Activated naive CD8-positive, alpha-beta T cell treated with anti-CD3 and anti-CD28 coated beads, Interleukin-2, amount 10 ng/mL, durations not matched to agents 7 days and 5 days (primary cell): ENCODE measurements at regions not wholly inside any gene's neighbourhood (a gene's known extent, or its start where the extent isn't known, plus 50 kb on each side); places are given as distances from the start of the nearest gene placed in this dataset.
"Not testable (repeated sequence)": the region's sequence is repeated elsewhere in the genome, so short reads cannot be mapped to it uniquely, and the experiment has no call there.

Source experiments
- ATAC-seq: fragments of 150-1000 bp; cut with Tn5 transposase; one replicate; pipeline ENCODE4 v1.10.0; 2021; ENCODE audit warnings: low read depth, moderate library complexity
- POLR2A ChIA-PET: fragments of 350-600 bp; sonication (Branson Sonifier 250); formaldehyde crosslinking; loops from one replicate; lab custom pipeline; 2021; ENCODE audit warnings: antibody characterized with exemption; lab: Charles Lee
- DNase-seq: peaks from one replicate; pipeline ENCODE4 v3.0.0; 2021
- H3K27ac Mint-ChIP-seq: one replicate; pipeline ENCODE4 v1.8.0; 2022; ENCODE audit warnings: mild to moderate bottlenecking, mixed read lengths
- H3K27me3 Mint-ChIP-seq: one replicate; pipeline ENCODE4 v1.8.0; 2022; ENCODE audit warnings: mild to moderate bottlenecking, moderate library complexity, mixed read lengths
- H3K36me3 Mint-ChIP-seq: one replicate; pipeline ENCODE4 v1.8.0; 2021; ENCODE audit warnings: mild to moderate bottlenecking, mixed read lengths
- H3K4me1 Mint-ChIP-seq: one replicate; pipeline ENCODE4 v1.8.0; 2021; ENCODE audit warnings: mixed read lengths
- H3K4me3 Mint-ChIP-seq: one replicate; pipeline ENCODE4 v1.8.0; 2022; ENCODE audit warnings: mild to moderate bottlenecking, moderate library complexity, mixed read lengths
- H3K9me3 Mint-ChIP-seq: one replicate; pipeline ENCODE4 v1.8.0; 2021; ENCODE audit warnings: mixed read lengths

GRCh38 chr1:189206617-189207016 is 1271.0 kb downstream of the BRINP3 start:
- peaks cover 5% of the 10 kb centered on the region for H3K9me3 Mint-ChIP-seq
- no peak overlapping the region for H3K4me3 Mint-ChIP-seq
- no peaks in the 10 kb centered on the region for H3K27me3 Mint-ChIP-seq
- H3K4me1 Mint-ChIP-seq = no peaks in the 10 kb centered on the region
- POLR2A ChIA-PET = no interaction called here
- H3K36me3 Mint-ChIP-seq = no peaks in the 10 kb centered on the region
- H3K27ac Mint-ChIP-seq = no peak overlapping the region
- no peak for DNase-seq
- no peak for ATAC-seq

- Mint-ChIP-seq H3K36me3 (no peaks in the 10 kb centered on the region), H3K4me1 (no peaks in the 10 kb centered on the region), H3K27ac (no peak overlapping the region), H3K27me3 (no peaks in the 10 kb centered on the region), H3K4me3 (no peak overlapping the region), H3K9me3 (peaks cover 4% of the 10 kb centered on the region)
- ATAC-seq = no peak
- POLR2A ChIA-PET = no interaction called here
- DNase-seq = no peak
Measured at GRCh38 chr1:189211742-189212141, 1265.9 kb downstream of the BRINP3 start.

DNA sequence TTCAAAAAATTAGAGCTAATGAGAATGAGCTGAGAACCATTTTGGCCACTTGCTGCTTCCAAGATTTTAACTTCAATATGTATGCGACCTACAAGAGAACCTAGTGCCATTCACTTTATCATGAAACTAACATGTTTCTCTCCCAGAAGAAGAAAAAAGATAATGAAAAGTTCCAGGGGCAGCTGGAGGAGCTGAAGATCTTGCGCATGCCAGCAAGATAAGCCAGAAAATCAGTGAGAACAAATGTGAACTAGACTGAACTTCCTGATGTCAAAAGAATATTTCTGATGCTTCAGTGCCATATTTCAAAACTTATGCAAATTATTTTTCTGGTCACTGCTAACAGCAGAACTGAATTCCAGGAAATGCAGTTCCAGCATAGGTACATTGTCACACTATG is 1265.1 kb downstream of the BRINP3 start:
- H3K27ac Mint-ChIP-seq = no peak overlapping the region
- H3K27me3 Mint-ChIP-seq = no peaks in the 10 kb centered on the region
- no peak for DNase-seq
- no peak for ATAC-seq
- H3K4me1 Mint-ChIP-seq = no peaks in the 10 kb centered on the region
- no peaks in the 10 kb centered on the region for H3K36me3 Mint-ChIP-seq
- peaks cover 4% of the 10 kb centered on the region for H3K9me3 Mint-ChIP-seq
- no peak overlapping the region for H3K4me3 Mint-ChIP-seq
- POLR2A ChIA-PET = no interaction called here

- no peaks in the 10 kb centered on the region for H3K4me1 Mint-ChIP-seq
- no peak overlapping the region for H3K4me3 Mint-ChIP-seq
- no peak overlapping the region for H3K27ac Mint-ChIP-seq
- no peak for DNase-seq
- no peak for ATAC-seq
- POLR2A ChIA-PET = no interaction called here
- H3K36me3 Mint-ChIP-seq = no peaks in the 10 kb centered on the region
- H3K9me3 Mint-ChIP-seq = no peaks in the 10 kb centered on the region
- no peaks in the 10 kb centered on the region for H3K27me3 Mint-ChIP-seq
Measured at GRCh38 chr1:189216886-189217285, 1260.8 kb downstream of the BRINP3 start.

GRCh38 chr1:189217646-189218045 is 1260.0 kb downstream of the BRINP3 start:
- DNase-seq (no peak), ATAC-seq (no peak)
- no peaks in the 10 kb centered on the region for H3K4me1 Mint-ChIP-seq
- H3K36me3 Mint-ChIP-seq = no peaks in the 10 kb centered on the region
- H3K4me3 Mint-ChIP-seq = no peak overlapping the region
- peaks cover 2% of the 10 kb centered on the region for H3K9me3 Mint-ChIP-seq
- no peak overlapping the region for H3K27ac Mint-ChIP-seq
- POLR2A ChIA-PET = no interaction called here
- no peaks in the 10 kb centered on the region for H3K27me3 Mint-ChIP-seq

- Mint-ChIP-seq H3K36me3 (no peaks in the 10 kb centered on the region), H3K4me1 (no peaks in the 10 kb centered on the region), H3K27me3 (no peaks in the 10 kb centered on the region), H3K27ac (no peak overlapping the region), H3K9me3 (peaks cover 8% of the 10 kb centered on the region), H3K4me3 (no peak overlapping the region)
- ATAC-seq (no peak), DNase-seq (no peak)
- POLR2A ChIA-PET = no interaction called here
Measured at GRCh38 chr1:189220750-189221149, 1256.9 kb downstream of the BRINP3 start.

- H3K9me3 Mint-ChIP-seq, H3K27me3 Mint-ChIP-seq, DNase-seq, H3K4me3 Mint-ChIP-seq, H3K36me3 Mint-ChIP-seq, H3K27ac Mint-ChIP-seq, ATAC-seq, H3K4me1 Mint-ChIP-seq, POLR2A ChIA-PET: not testable (repeated sequence)
Measured at GRCh38 chr1:189225794-189226145, 1251.9 kb downstream of the BRINP3 start.

GRCh38 chr1:189226779-189227178 is 1250.9 kb downstream of the BRINP3 start:
- POLR2A ChIA-PET = no interaction called here
- H3K27me3 Mint-ChIP-seq = no peaks in the 10 kb centered on the region
- no peaks in the 10 kb centered on the region for H3K36me3 Mint-ChIP-seq
- no peak overlapping the region for H3K27ac Mint-ChIP-seq
- no peak for ATAC-seq
- H3K9me3 Mint-ChIP-seq = peaks cover 8% of the 10 kb centered on the region
- no peak overlapping the region for H3K4me3 Mint-ChIP-seq
- no peak for DNase-seq
- H3K4me1 Mint-ChIP-seq = no peaks in the 10 kb centered on the region

GRCh38 chr1:189237008-189237407 is 1240.7 kb downstream of the BRINP3 start:
- ATAC-seq (no peak), DNase-seq (no peak)
- H3K27me3 Mint-ChIP-seq = no peaks in the 10 kb centered on the region

GRCh38 chr1:189253601-189254350 is 1223.9 kb downstream of the BRINP3 start:
- ATAC-seq = no peak
- no peak overlapping the region for H3K4me3 Mint-ChIP-seq
- POLR2A ChIA-PET = no interaction called here
- H3K9me3 Mint-ChIP-seq = peaks cover 3% of the 10 kb centered on the region
- no peaks in the 10 kb centered on the region for H3K36me3 Mint-ChIP-seq
- DNase-seq = no peak
- no peaks in the 10 kb centered on the region for H3K4me1 Mint-ChIP-seq
- H3K27me3 Mint-ChIP-seq = no peaks in the 10 kb centered on the region
- H3K27ac Mint-ChIP-seq = no peak overlapping the region

More at GRCh38 chr1:189237008-189237407, 1240.7 kb downstream of the BRINP3 start:
- H3K36me3 Mint-ChIP-seq = no peaks in the 10 kb centered on the region
- H3K4me3 Mint-ChIP-seq = no peak overlapping the region
- peaks cover 7% of the 10 kb centered on the region for H3K9me3 Mint-ChIP-seq
- POLR2A ChIA-PET = no interaction called here
- no peaks in the 10 kb centered on the region for H3K4me1 Mint-ChIP-seq
- H3K27ac Mint-ChIP-seq = no peak overlapping the region

DNA sequence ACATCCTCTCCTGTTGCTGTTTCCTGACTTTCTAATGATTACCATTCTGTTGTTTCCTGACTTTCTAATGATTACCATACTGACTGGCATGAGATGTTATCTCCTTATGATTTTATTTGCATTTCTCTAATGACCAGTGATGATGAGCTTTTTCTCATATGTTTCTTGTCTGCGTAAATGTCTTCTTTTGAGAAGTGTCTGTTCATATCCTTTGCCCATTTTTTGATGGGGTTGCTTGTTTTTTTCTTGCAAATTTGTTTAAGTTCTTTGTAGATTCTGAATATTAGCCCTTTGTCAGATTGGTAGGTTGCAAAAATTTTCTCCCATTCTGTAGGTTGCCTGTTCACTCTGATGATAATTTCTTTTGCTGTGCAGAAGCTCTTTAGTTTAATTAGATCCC is 1216.5 kb downstream of the BRINP3 start:
- H3K4me3 Mint-ChIP-seq, H3K27ac Mint-ChIP-seq, POLR2A ChIA-PET, H3K9me3 Mint-ChIP-seq, DNase-seq, H3K4me1 Mint-ChIP-seq, H3K36me3 Mint-ChIP-seq, H3K27me3 Mint-ChIP-seq, ATAC-seq: not testable (repeated sequence)

GRCh38 chr1:189269011-189269410 is 1208.7 kb downstream of the BRINP3 start:
- ATAC-seq = no peak
- H3K9me3 Mint-ChIP-seq = peaks cover 4% of the 10 kb centered on the region
- no peaks in the 10 kb centered on the region for H3K36me3 Mint-ChIP-seq
- no peaks in the 10 kb centered on the region for H3K4me1 Mint-ChIP-seq
- POLR2A ChIA-PET = no interaction called here
- no peak overlapping the region for H3K4me3 Mint-ChIP-seq
- no peak for DNase-seq
- H3K27me3 Mint-ChIP-seq = no peaks in the 10 kb centered on the region
- H3K27ac Mint-ChIP-seq = no peak overlapping the region

GRCh38 chr1:189274267-189274666 is 1203.4 kb downstream of the BRINP3 start:
- ATAC-seq = no peak
- no peak overlapping the region for H3K27ac Mint-ChIP-seq
- no peak for DNase-seq
- no peak overlapping the region for H3K4me3 Mint-ChIP-seq
- H3K36me3 Mint-ChIP-seq = no peaks in the 10 kb centered on the region
- H3K4me1 Mint-ChIP-seq = no peaks in the 10 kb centered on the region
- H3K27me3 Mint-ChIP-seq = no peaks in the 10 kb centered on the region
- H3K9me3 Mint-ChIP-seq = peaks cover 2% of the 10 kb centered on the region
- POLR2A ChIA-PET = no interaction called here

DNA sequence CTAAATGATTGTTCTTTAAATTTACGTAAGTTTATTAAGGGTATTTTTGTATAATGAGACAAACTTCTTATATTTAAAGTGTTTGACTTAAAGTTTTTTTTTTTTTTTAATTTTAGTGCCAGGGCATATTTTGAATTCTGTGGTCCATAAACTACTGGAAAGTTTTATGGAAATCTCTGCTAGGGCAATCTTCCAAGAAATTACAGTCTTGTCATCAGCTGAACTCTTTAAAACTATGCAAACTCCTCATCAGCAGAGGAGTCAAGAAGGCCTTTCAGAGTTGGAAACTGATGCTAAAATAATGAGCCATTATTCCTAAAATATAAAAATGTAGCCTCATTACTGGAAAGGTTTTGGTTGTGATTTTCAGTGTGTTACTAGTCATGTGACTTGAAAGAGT is 1201.9 kb downstream of the BRINP3 start:
- Mint-ChIP-seq H3K9me3 (no peaks in the 10 kb centered on the region), H3K27me3 (no peaks in the 10 kb centered on the region), H3K27ac (no peak overlapping the region), H3K4me1 (no peaks in the 10 kb centered on the region), H3K36me3 (no peaks in the 10 kb centered on the region), H3K4me3 (no peak overlapping the region)
- no peak for DNase-seq
- POLR2A ChIA-PET = no interaction called here
- no peak for ATAC-seq
